AG10803 (cell line): ENCODE measurements at regions not wholly inside any gene's neighbourhood (a gene's known extent, or its start where the extent isn't known, plus 50 kb on each side); places are given as distances from the start of the nearest gene placed in this dataset.

ENCODE experiments used
- DNase-seq: peaks from one replicate; pipeline ENCODE4 v3.0.0; 2010; ENCODE audit warnings: low read depth
- H3K4me3 ChIP-seq: 2 replicates; pipeline ENCODE4 v1.5.1; 2011; ENCODE audit warnings: mild to moderate bottlenecking, low read length, control low read depth
- TF ChIP-seq, protein P1 (sequence below): conservative IDR thresholded peaks from 2 replicates; pipeline ENCODE4 v1.5.1; 2011; ENCODE audit warnings: mild to moderate bottlenecking, low read length, control low read depth, inconsistent platforms

- H3K4me3 ChIP-seq = no peak overlapping the region
- TF ChIP-seq, protein P1, sequence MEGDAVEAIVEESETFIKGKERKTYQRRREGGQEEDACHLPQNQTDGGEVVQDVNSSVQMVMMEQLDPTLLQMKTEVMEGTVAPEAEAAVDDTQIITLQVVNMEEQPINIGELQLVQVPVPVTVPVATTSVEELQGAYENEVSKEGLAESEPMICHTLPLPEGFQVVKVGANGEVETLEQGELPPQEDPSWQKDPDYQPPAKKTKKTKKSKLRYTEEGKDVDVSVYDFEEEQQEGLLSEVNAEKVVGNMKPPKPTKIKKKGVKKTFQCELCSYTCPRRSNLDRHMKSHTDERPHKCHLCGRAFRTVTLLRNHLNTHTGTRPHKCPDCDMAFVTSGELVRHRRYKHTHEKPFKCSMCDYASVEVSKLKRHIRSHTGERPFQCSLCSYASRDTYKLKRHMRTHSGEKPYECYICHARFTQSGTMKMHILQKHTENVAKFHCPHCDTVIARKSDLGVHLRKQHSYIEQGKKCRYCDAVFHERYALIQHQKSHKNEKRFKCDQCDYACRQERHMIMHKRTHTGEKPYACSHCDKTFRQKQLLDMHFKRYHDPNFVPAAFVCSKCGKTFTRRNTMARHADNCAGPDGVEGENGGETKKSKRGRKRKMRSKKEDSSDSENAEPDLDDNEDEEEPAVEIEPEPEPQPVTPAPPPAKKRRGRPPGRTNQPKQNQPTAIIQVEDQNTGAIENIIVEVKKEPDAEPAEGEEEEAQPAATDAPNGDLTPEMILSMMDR = no peak
- DNase-seq = no peak
Measured at GRCh38 chr12:19627719-19628118, 188.4 kb downstream of the AEBP2 start.

DNA sequence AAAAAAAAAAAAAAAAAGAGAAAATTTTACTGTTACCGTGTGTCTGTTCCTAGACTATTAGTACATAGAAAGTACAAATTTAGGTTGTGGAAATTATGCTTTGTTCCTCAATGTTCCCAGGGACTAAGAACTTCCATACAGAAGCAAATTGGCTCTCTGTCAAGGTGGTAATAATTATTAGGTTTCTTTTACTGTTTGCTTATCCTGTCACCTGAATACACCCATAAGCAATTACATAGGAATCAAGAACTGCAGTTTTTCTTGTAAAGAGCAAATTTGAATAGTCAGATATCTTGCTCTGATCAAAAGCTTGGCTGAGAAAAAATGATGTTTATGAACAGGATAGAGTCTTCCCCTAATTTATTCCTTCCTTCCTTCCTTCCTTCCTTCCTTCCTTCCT, 191.2 kb downstream of the AEBP2 start:
- TF ChIP-seq, protein P1 = no peak
- H3K4me3 ChIP-seq = no peak overlapping the region
- no peak for DNase-seq

GRCh38 chr12:19633194-19633593, 193.9 kb downstream of the AEBP2 start:
- no peak overlapping the region for H3K4me3 ChIP-seq
- TF ChIP-seq, protein P1 = no peak
- no peak for DNase-seq

DNA sequence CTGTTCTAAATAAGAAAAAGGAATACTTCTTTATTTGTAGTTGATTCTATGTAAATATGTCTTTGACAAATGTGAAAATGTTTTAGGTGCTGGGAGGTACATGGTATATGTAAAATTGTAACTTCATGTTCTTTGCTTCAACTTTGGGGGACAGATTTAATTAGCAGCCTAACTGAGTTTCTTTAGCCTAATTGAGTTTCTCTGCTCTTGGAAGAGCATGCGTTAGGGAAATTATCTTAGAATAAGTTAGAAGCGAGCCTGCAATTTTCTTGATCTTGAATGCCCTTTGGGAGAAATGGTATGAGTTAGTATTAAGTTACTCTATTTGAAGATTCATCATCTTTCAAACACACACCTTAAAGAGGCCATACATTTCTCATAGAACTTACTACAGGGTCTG, 194.3 kb downstream of the AEBP2 start:
- no peak for DNase-seq
- TF ChIP-seq, protein P1 = no peak
- H3K4me3 ChIP-seq = no peak overlapping the region

GRCh38 chr12:19639781-19640415, 200.6 kb downstream of the AEBP2 start:
- TF ChIP-seq, protein P1 = no peak
- no peak for DNase-seq
- H3K4me3 ChIP-seq = no peak overlapping the region

DNA sequence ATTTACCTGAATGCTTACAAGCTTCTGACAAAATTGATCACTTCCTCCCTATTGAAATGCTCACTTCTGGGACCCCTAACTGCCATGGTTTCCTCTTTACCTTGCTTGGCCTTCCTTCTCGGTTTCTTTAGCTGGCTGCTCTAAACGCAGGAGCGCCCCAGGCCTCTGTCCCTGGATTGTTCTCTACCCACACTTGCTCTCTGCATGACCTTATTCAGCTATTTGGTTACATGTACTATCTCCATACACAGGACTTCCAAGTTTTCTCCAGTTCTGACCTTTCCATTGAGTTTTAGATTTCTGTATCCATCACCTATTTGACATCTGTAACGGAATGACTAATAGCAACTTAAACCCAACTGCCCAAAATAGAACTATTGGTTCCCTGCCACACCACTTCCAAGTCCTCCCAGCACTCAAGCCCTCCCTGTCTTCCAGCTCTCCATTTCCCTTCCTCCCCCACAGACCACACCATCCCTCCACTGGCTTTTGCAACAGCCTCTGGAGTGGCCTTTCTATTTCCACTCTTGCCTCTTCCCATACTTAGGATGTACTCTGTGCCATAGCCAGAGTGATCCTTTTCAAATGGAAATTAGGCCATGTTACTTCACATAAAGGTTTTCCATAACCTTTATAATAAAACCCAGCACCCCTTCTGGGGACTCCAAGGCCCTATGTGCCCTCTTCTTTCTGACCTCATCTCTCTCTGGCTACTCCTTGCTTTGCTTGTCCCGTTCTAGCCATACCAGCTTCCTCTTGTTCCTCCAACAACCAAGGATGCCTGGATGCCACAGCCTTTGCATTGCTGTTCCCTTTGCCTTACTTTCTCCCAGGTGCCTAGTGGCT, 202.2 kb downstream of the AEBP2 start:
- H3K4me3 ChIP-seq = no peak overlapping the region
- TF ChIP-seq, protein P1 = no peak

GRCh38 chr12:19642345-19642744, 203.1 kb downstream of the AEBP2 start:
- no peak overlapping the region for H3K4me3 ChIP-seq
- no peak for DNase-seq
- TF ChIP-seq, protein P1 = no peak

More for the DNA sequence above, 202.2 kb downstream of the AEBP2 start:
- DNase-seq = peak; percentile 13
